CD4-positive, alpha-beta T cell treated with Interleukin-21 for 1 hour (primary cell): ENCODE measurements at regions not wholly inside any gene's neighbourhood (a gene's known extent, or its start where the extent isn't known, plus 50 kb on each side); places are given as distances from the start of the nearest gene placed in this dataset.

Experiments
- DNase-seq: peaks from one replicate; pipeline ENCODE4 v3.0.0-alpha.2; 2020

GRCh38 chr1:199292896-199293295 lies 654.1 kb downstream of the PTPRC start:
- no peak for DNase-seq

GRCh38 chr1:199295107-199295506 lies 656.3 kb downstream of the PTPRC start:
- no peak for DNase-seq

GRCh38 chr1:199297174-199297573 lies 658.3 kb downstream of the PTPRC start:
- DNase-seq: no peak

- no peak for DNase-seq
These were observed 659.0 kb downstream of the PTPRC start for GRCh38 chr1:199297887-199298286.

- DNase-seq: no peak
These were observed 660.0 kb downstream of the PTPRC start for GRCh38 chr1:199298825-199299224.

- DNase-seq: no peak
These were observed 662.8 kb downstream of the PTPRC start for GRCh38 chr1:199301472-199302217.

- no peak for DNase-seq
These were observed 663.7 kb downstream of the PTPRC start for GRCh38 chr1:199302554-199302953.

- DNase-seq: no peak
These were observed 664.2 kb downstream of the PTPRC start for GRCh38 chr1:199303035-199303434.

GRCh38 chr1:199305053-199305452 lies 666.2 kb downstream of the PTPRC start:
- no peak for DNase-seq

- no peak for DNase-seq
These were observed 668.8 kb downstream of the PTPRC start for GRCh38 chr1:199307496-199308264.

- no peak for DNase-seq
These were observed 669.6 kb downstream of the PTPRC start for GRCh38 chr1:199308349-199308846.

- no peak for DNase-seq
These were observed 671.9 kb downstream of the PTPRC start for GRCh38 chr1:199310708-199311107.

GRCh38 chr1:199311478-199312262 lies 672.8 kb downstream of the PTPRC start:
- no peak for DNase-seq

- DNase-seq: no peak
These were observed 673.8 kb downstream of the PTPRC start for GRCh38 chr1:199312626-199313025.

GRCh38 chr1:199313444-199313843 lies 674.6 kb downstream of the PTPRC start:
- DNase-seq: no peak

- no peak for DNase-seq
These were observed 680.5 kb downstream of the PTPRC start for GRCh38 chr1:199319341-199319740.

- no peak for DNase-seq
These were observed 683.4 kb downstream of the PTPRC start for GRCh38 chr1:199322278-199322677.

GRCh38 chr1:199333180-199333579 lies 694.3 kb upstream of the NR5A2 start:
- no peak for DNase-seq

GRCh38 chr1:199335496-199335895 lies 692.0 kb upstream of the NR5A2 start:
- no peak for DNase-seq

GRCh38 chr1:199336745-199337640 lies 690.5 kb upstream of the NR5A2 start:
- no peak for DNase-seq

- DNase-seq: no peak
These were observed 688.8 kb upstream of the NR5A2 start for GRCh38 chr1:199338760-199339159.

GRCh38 chr1:199352351-199352750 lies 675.2 kb upstream of the NR5A2 start:
- no peak for DNase-seq
